GM21576 (cell line): ENCODE measurements at regions not wholly inside any gene's neighbourhood (a gene's known extent, or its start where the extent isn't known, plus 50 kb on each side); places are given as distances from the start of the nearest gene placed in this dataset.
"Not testable (repeated sequence)": the region's sequence is repeated elsewhere in the genome, so short reads cannot be mapped to it uniquely, and the experiment has no call there.

Experiments used
- ATAC-seq: cut with Tn5 transposase; IDR thresholded peaks from one replicate; pipeline ENCODE4 v1.9.1; 2021; ENCODE audit warnings: mild to moderate bottlenecking, moderate library complexity; ENCODE audit not compliant: unreplicated experiment

- no peak for ATAC-seq
Measured at GRCh38 chr11:15825976-15826650, 530.2 kb downstream of the SOX6 start.

GRCh38 chr11:15826826-15827225 is 529.5 kb downstream of the SOX6 start:
- ATAC-seq = peak; percentile 52

- no peak for ATAC-seq
Measured at GRCh38 chr11:15828215-15828853, 528.0 kb downstream of the SOX6 start.

GRCh38 chr11:15829312-15829711 is 527.0 kb downstream of the SOX6 start:
- no peak for ATAC-seq

- ATAC-seq = no peak
Measured at GRCh38 chr11:15830741-15831428, 525.5 kb downstream of the SOX6 start.

GRCh38 chr11:15835788-15836411 is 520.4 kb downstream of the SOX6 start:
- ATAC-seq = no peak

GRCh38 chr11:15836795-15837194 is 519.6 kb downstream of the SOX6 start:
- no peak for ATAC-seq

- ATAC-seq = no peak
Measured at GRCh38 chr11:15837901-15838489, 518.4 kb downstream of the SOX6 start.

- ATAC-seq = no peak
Measured at GRCh38 chr11:15839061-15839460, 517.3 kb downstream of the SOX6 start.

- ATAC-seq = no peak
Measured at GRCh38 chr11:15840966-15841365, 515.4 kb downstream of the SOX6 start.

GRCh38 chr11:15841931-15842740 is 514.2 kb downstream of the SOX6 start:
- no peak for ATAC-seq

- no peak for ATAC-seq
Measured at GRCh38 chr11:15843309-15843872, 513.0 kb downstream of the SOX6 start.

- ATAC-seq = no peak
Measured at GRCh38 chr11:15845261-15845660, 511.1 kb downstream of the SOX6 start.

GRCh38 chr11:15848631-15849168 is 507.6 kb downstream of the SOX6 start:
- no peak for ATAC-seq

GRCh38 chr11:15849257-15849656 is 507.1 kb downstream of the SOX6 start:
- ATAC-seq = no peak

GRCh38 chr11:15850335-15850734 is 506.0 kb downstream of the SOX6 start:
- not testable (repeated sequence) for ATAC-seq

- ATAC-seq = no peak
Measured at GRCh38 chr11:15851051-15851498, 505.3 kb downstream of the SOX6 start.

- no peak for ATAC-seq
Measured at GRCh38 chr11:15852179-15852578, 504.2 kb downstream of the SOX6 start.

GRCh38 chr11:15854245-15854644 is 502.1 kb downstream of the SOX6 start:
- ATAC-seq = no peak

- no peak for ATAC-seq
Measured at GRCh38 chr11:15858881-15859280, 497.5 kb downstream of the SOX6 start.
